Central memory CD8-positive, alpha-beta T cell (primary cell): ENCODE measurements at regions not wholly inside any gene's neighbourhood (a gene's known extent, or its start where the extent isn't known, plus 50 kb on each side); places are given as distances from the start of the nearest gene placed in this dataset.

Experiments
- ATAC-seq: fragments of 150-1000 bp; cut with Tn5 transposase; replicated peaks from 2 replicates; pipeline ENCODE4 v1.10.0; 2022; ENCODE audit warnings: mild to moderate bottlenecking, moderate FRiP score, moderate number of reproducible peaks; ENCODE audit not compliant: poor library complexity, severe bottlenecking; ENCODE audit errors: extremely low read depth
- DNase-seq, 2 donors: peaks; one replicate each; pipeline ENCODE4 v3.0.0; 2021; ENCODE audit warnings: low spot score in 2 of 2
- H3K27ac Mint-ChIP-seq: one replicate; pipeline ENCODE4 v1.8.0; 2022; ENCODE audit warnings: low read depth, mild to moderate bottlenecking, moderate library complexity, mixed read lengths
- H3K27me3 Mint-ChIP-seq: one replicate; pipeline ENCODE4 v1.8.0; 2022; ENCODE audit warnings: mixed read lengths
- H3K36me3 Mint-ChIP-seq: one replicate; pipeline ENCODE4 v1.8.0; 2022; ENCODE audit warnings: mild to moderate bottlenecking, moderate library complexity, mixed read lengths; ENCODE audit not compliant: insufficient read depth
- H3K4me1 Mint-ChIP-seq: one replicate; pipeline ENCODE4 v1.8.0; 2022; ENCODE audit warnings: mixed read lengths
- H3K4me3 Mint-ChIP-seq: one replicate; pipeline ENCODE4 v1.8.0; 2022; ENCODE audit warnings: mild to moderate bottlenecking, moderate library complexity, mixed read lengths
- H3K9me3 Mint-ChIP-seq: one replicate; pipeline ENCODE4 v1.8.0; 2022; ENCODE audit warnings: mixed read lengths

DNA sequence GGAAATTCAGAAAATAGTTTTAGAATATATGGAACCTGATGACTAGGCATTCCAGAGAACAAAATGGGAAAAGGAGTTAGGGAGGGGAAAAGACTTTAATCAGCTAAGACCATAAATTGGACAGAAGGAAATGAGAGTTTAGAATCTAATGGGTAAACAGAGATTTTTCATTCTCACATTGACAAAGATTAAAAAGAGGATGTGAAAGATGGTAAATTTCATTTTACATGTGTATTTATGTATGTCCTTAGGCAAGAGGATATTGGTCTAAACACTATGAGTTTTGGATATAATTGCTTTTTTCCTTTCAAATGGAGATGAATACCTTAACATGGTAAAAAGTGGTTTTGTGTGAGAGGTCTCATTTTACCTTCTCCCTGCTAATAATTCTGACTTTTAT lies 1021.9 kb downstream of the NSUN3 start:
- no peak overlapping the region for H3K4me3 Mint-ChIP-seq
- no peaks in the 10 kb centered on the region for H3K36me3 Mint-ChIP-seq
- no peak overlapping the region for H3K27ac Mint-ChIP-seq
- H3K27me3 Mint-ChIP-seq, result no peaks in the 10 kb centered on the region
- no peak for DNase-seq
- no peaks in the 10 kb centered on the region for H3K4me1 Mint-ChIP-seq
- no peak for ATAC-seq
- H3K9me3 Mint-ChIP-seq, result peaks cover 6% of the 10 kb centered on the region

DNA sequence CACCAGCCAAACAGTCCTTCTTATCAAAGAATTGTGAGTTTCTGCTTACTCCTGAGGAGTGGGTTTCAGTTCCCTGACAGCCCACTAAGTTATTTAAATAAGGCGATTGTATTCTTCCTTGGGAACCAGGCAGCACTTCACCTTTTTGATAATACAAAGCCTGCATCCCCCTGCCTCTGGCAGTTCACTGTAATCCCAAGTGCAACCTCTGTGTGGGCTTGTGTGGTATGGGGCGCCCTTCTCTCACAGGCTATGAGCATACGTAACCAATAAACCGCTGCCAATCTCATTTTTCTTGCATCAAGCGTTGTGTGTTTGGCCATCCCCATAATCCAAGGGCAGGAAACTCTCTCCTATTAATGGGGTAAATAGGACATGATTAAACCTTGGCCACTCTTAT lies 1025.6 kb downstream of the NSUN3 start:
- Mint-ChIP-seq H3K9me3 (peaks cover 17% of the 10 kb centered on the region), H3K27ac (no peak overlapping the region), H3K36me3 (no peaks in the 10 kb centered on the region), H3K4me3 (no peak overlapping the region), H3K4me1 (no peaks in the 10 kb centered on the region), H3K27me3 (no peaks in the 10 kb centered on the region)
- DNase-seq (no peak), ATAC-seq (no peak)

DNA sequence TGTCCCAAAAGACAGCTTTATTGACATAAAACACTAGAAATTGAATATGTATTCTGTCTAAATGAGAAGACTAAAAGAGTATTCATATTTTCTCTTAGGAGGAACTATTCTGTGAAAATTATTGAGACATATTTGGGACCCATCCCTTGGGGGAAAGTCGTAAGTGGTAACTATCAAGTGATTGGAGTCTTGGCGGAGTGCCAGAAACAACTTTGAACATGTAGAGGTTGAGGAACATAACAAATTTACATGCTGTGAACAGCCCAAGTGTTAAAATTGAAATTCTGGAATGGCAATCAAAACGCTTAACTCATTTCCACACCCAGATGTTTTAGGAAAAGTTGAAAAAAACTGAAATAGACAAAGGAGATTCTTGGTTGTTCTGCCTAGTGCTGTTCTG lies 1034.6 kb downstream of the NSUN3 start:
- no peaks in the 10 kb centered on the region for H3K36me3 Mint-ChIP-seq
- peaks cover 20% of the 10 kb centered on the region for H3K9me3 Mint-ChIP-seq
- ATAC-seq, result no peak
- DNase-seq, result no peak
- H3K4me3 Mint-ChIP-seq, result no peak overlapping the region
- H3K4me1 Mint-ChIP-seq, result no peaks in the 10 kb centered on the region
- H3K27me3 Mint-ChIP-seq, result no peaks in the 10 kb centered on the region
- H3K27ac Mint-ChIP-seq, result no peak overlapping the region

- peaks cover 28% of the 10 kb centered on the region for H3K9me3 Mint-ChIP-seq
- H3K4me1 Mint-ChIP-seq, result no peaks in the 10 kb centered on the region
- no peak overlapping the region for H3K27ac Mint-ChIP-seq
- DNase-seq (no peak), ATAC-seq (no peak)
- H3K4me3 Mint-ChIP-seq, result no peak overlapping the region
- H3K27me3 Mint-ChIP-seq, result no peaks in the 10 kb centered on the region
- no peaks in the 10 kb centered on the region for H3K36me3 Mint-ChIP-seq
Measured at GRCh38 chr3:95120921-95121320, 1058.1 kb downstream of the NSUN3 start.

DNA sequence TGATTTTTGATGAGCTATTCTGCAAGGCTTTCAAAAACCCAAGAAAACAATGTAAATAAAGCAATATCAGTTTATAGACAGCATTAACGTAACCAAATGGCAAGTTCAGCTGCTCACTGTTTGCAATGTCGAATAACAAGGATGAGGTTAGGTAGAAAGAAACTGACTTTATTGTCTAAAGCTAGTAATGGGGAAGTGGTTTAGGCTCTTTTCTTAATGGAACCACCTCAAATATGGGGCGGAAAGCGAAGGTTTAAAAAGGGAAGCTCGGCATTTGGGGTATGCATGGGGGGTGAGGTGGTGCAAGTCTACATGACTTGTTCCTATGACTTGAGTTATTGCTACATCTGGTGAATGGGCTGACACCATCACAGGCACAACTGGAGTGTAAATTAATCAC lies 1060.2 kb downstream of the NSUN3 start:
- no peak for ATAC-seq
- Mint-ChIP-seq H3K9me3 (peaks cover 27% of the 10 kb centered on the region), H3K36me3 (no peaks in the 10 kb centered on the region)

DNA sequence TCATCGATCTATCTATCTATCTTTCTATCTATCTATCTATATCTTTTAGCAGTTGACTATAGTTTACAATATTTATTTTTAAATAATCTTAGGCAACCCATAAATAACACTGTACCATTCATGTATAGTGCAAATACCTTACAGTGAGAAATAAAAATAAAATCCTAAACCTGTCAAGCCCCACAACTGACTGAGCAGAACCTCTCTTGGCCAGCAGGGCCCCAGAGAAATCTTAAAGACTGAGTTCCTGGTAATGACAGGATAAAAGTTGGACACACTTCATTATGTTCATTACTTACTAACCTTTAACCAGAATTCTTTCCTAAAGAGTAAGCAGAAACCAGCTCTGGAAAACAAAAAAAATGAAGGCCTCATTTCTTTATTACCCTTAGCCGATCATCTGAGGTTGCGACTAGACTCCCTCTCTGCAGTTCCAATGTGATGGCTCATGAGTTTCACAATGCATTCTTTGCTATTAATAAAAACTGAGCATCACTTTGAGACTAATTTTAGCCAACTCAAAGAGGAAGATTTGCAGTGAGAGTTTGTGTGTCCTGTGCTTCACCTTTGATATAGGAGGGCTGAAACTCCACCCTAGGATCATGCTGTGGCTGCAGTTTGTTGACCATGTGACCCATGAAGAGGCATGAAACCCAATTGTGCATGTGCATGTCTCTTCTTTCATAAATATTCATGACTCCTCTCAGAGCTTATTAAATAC lies 1072.0 kb downstream of the NSUN3 start:
- Mint-ChIP-seq H3K4me3 (no peak overlapping the region), H3K36me3 (no peaks in the 10 kb centered on the region), H3K27ac (no peak overlapping the region), H3K9me3 (peaks cover 10% of the 10 kb centered on the region), H3K4me1 (no peaks in the 10 kb centered on the region), H3K27me3 (no peaks in the 10 kb centered on the region)
- ATAC-seq, result no peak
- DNase-seq, result no peak

More for the DNA sequence above, 1060.2 kb downstream of the NSUN3 start:
- no peak overlapping the region for H3K4me3 Mint-ChIP-seq
- no peaks in the 10 kb centered on the region for H3K4me1 Mint-ChIP-seq
- no peak for DNase-seq
- H3K27me3 Mint-ChIP-seq, result no peaks in the 10 kb centered on the region
- H3K27ac Mint-ChIP-seq, result no peak overlapping the region

DNA sequence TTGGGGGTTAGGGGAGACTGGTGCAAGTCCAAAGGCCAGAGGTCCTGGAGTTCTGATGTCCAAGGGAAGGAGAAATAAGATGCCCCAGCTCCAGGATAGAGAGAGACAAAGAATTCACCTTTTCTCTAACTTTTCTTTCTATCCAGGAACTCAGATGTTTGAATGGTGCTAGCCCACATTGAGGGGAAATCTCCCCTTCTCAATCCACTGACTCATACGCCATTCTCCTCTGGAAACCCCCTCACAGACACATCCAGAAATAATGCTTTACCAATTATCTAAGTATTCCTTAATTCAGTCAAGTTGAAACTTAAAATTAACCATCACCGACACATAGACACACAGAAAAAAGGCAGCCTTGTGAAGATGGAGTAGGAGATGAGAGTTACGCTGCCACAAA lies 1085.2 kb downstream of the NSUN3 start:
- Mint-ChIP-seq H3K27me3 (no peaks in the 10 kb centered on the region), H3K4me1 (no peaks in the 10 kb centered on the region), H3K27ac (no peak overlapping the region), H3K9me3 (peaks cover 20% of the 10 kb centered on the region), H3K36me3 (no peaks in the 10 kb centered on the region), H3K4me3 (no peak overlapping the region)
- ATAC-seq, result no peak
- DNase-seq, result no peak

DNA sequence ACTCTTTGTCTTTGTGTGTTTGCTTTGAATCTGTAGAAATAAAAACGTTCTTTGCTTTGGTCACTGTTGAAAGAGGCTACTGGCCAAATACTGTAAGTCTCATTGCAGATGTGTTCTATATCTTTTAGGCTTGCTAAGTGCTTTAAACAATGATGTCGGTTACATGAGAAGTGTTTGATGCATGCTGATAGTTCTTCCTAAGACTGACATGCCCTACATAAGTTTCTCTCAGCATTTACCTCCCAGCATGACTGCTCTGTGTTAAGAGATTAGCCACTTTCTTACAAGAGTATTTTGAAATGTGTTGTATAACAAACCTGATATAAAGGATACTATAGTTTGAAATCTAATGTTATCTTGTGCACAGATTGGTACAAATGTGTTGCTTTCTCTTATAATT lies 1088.7 kb downstream of the NSUN3 start:
- Mint-ChIP-seq H3K27me3 (no peaks in the 10 kb centered on the region), H3K4me1 (no peaks in the 10 kb centered on the region), H3K9me3 (peaks cover 32% of the 10 kb centered on the region), H3K4me3 (no peak overlapping the region), H3K36me3 (no peaks in the 10 kb centered on the region), H3K27ac (no peak overlapping the region)
- DNase-seq (no peak), ATAC-seq (no peak)

- no peak for ATAC-seq
- DNase-seq, result no peak
Measured at GRCh38 chr3:95154766-95155165, 1091.9 kb downstream of the NSUN3 start.

DNA sequence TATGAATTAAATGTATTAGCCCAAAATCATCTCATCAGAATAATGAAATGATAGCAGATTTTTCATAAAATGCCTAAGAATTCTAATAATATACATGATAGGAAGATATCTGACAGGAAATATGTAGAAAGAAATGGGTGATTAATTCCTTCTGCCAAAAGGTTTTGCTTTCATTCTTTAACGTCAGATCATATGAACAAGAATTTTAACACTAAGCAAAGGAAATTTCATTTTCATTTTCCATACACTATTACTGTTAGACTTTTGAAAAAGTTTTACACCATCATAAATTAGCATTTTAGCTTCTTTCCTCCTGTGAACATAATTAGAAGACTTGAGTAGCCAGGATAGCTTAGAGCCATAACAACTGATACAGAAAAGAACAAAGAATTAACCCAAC lies 1099.9 kb downstream of the NSUN3 start:
- Mint-ChIP-seq H3K27ac (no peak overlapping the region), H3K27me3 (no peaks in the 10 kb centered on the region)

More at GRCh38 chr3:95154766-95155165, 1091.9 kb downstream of the NSUN3 start:
- Mint-ChIP-seq H3K4me3 (no peak overlapping the region), H3K36me3 (no peaks in the 10 kb centered on the region), H3K4me1 (no peaks in the 10 kb centered on the region), H3K27me3 (no peaks in the 10 kb centered on the region), H3K9me3 (peaks cover 35% of the 10 kb centered on the region), H3K27ac (no peak overlapping the region)

GRCh38 chr3:95167748-95168147 lies 1104.9 kb downstream of the NSUN3 start:
- no peak overlapping the region for H3K27ac Mint-ChIP-seq
- no peaks in the 10 kb centered on the region for H3K4me1 Mint-ChIP-seq
- H3K36me3 Mint-ChIP-seq, result no peaks in the 10 kb centered on the region
- ATAC-seq, result no peak
- no peak for DNase-seq
- H3K4me3 Mint-ChIP-seq, result no peak overlapping the region
- peaks cover 32% of the 10 kb centered on the region for H3K9me3 Mint-ChIP-seq
- H3K27me3 Mint-ChIP-seq, result no peaks in the 10 kb centered on the region

More for the DNA sequence above, 1099.9 kb downstream of the NSUN3 start:
- Mint-ChIP-seq H3K4me3 (no peak overlapping the region), H3K36me3 (no peaks in the 10 kb centered on the region), H3K4me1 (no peaks in the 10 kb centered on the region), H3K9me3 (peaks cover 29% of the 10 kb centered on the region)
- no peak for DNase-seq
- no peak for ATAC-seq

GRCh38 chr3:95168526-95168925 lies 1105.7 kb downstream of the NSUN3 start:
- no peak overlapping the region for H3K27ac Mint-ChIP-seq
- no peak overlapping the region for H3K4me3 Mint-ChIP-seq
- no peak for DNase-seq
- H3K9me3 Mint-ChIP-seq, result peaks cover 32% of the 10 kb centered on the region
- no peaks in the 10 kb centered on the region for H3K4me1 Mint-ChIP-seq
- H3K36me3 Mint-ChIP-seq, result no peaks in the 10 kb centered on the region
- no peaks in the 10 kb centered on the region for H3K27me3 Mint-ChIP-seq
- no peak for ATAC-seq

DNA sequence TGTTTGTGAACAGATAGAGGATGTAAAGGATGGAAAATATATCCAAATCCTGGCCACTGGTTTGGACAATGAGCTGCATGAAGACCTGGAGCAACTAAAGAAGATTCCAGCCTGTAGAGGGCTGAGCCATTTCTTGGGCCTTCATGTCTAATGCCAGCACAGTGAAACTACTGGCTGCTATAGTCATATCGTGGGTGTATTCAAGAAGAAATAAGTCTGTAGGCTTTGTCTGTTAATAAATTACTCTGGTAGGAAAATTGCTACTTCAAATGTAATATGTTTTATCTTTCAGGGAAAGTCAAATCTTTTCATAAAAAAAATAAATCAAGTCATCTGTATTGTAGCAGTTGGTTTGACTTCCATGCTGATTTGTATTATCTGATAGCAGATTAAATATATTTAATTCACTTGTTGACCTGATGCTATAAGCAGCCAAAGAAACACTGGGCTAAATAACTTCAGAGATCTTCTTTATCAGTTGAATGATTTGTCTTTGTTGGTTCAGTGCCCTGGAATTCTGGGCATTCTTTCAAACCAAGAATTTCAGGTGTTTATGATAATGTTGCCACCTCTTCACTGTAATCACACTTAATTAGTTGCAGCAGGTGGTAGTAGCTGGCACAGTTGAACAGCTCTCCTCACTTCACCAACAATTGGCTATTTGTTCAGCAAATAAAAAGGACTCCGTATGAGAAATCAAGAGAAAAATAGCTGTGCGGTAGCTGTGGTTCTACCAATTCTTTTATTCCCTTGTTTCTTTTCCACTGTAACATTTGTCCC lies 1109.5 kb downstream of the NSUN3 start:
- Mint-ChIP-seq H3K9me3 (peaks cover 23% of the 10 kb centered on the region), H3K36me3 (no peaks in the 10 kb centered on the region), H3K4me1 (no peaks in the 10 kb centered on the region), H3K27me3 (no peaks in the 10 kb centered on the region), H3K4me3 (no peak overlapping the region), H3K27ac (no peak overlapping the region)
- ATAC-seq (no peak), DNase-seq (no peak)
